Neuronal stem cell (in vitro differentiated cells): ENCODE measurements at regions not wholly inside any gene's neighbourhood (a gene's known extent, or its start where the extent isn't known, plus 50 kb on each side); places are given as distances from the start of the nearest gene placed in this dataset.

ENCODE experiments used
- DNase-seq: peaks from one replicate; pipeline ENCODE4 v3.0.0-alpha.2; 2013; ENCODE audit warnings: low spot score
- H2AFZ ChIP-seq: one replicate; pipeline ENCODE4 v1.6.1; 2013; ENCODE audit warnings: mild to moderate bottlenecking, low read length, inconsistent platforms
- H2AK5ac ChIP-seq: 2 replicates; pipeline ENCODE4 v1.6.1; 2013; ENCODE audit warnings: low read depth, mild to moderate bottlenecking, inconsistent platforms, low read length, moderate library complexity, mixed read lengths
- H2BK120ac ChIP-seq: 2 replicates; pipeline ENCODE4 v1.6.1; 2013; ENCODE audit warnings: low read depth, mild to moderate bottlenecking, inconsistent platforms, low read length, moderate library complexity, mixed read lengths
- H2BK12ac ChIP-seq: one replicate; pipeline ENCODE4 v1.6.1; 2013; ENCODE audit warnings: low read length, inconsistent platforms
- H2BK15ac ChIP-seq: 2 replicates; pipeline ENCODE4 v1.6.1; 2013; ENCODE audit warnings: mild to moderate bottlenecking, low read length, inconsistent platforms, mixed read lengths
- H2BK5ac ChIP-seq: one replicate; pipeline ENCODE4 v1.6.1; 2013; ENCODE audit warnings: inconsistent platforms, mild to moderate bottlenecking, low read length, moderate library complexity
- H3K14ac ChIP-seq: one replicate; pipeline ENCODE4 v1.6.1; 2013; ENCODE audit warnings: low read length, inconsistent platforms
- H3K18ac ChIP-seq: 2 replicates; pipeline ENCODE4 v1.6.1; 2013; ENCODE audit warnings: low read length, inconsistent platforms
- H3K23ac ChIP-seq: 2 replicates; pipeline ENCODE4 v1.6.1; 2013; ENCODE audit warnings: low read depth, mild to moderate bottlenecking, mixed read lengths, low read length, inconsistent platforms; ENCODE audit not compliant: poor library complexity
- H3K27ac ChIP-seq: replicated peaks from 3 replicates; pipeline ENCODE4 v1.5.1; 2013; ENCODE audit warnings: low read length, inconsistent platforms
- H3K27me3 ChIP-seq, 3 experiments: 2 replicates each; pipeline ENCODE4 v1.6.1; 2013; ENCODE audit warnings: low read length in 3 of 3, mild to moderate bottlenecking in 2 of 3, inconsistent platforms in 1 of 3, low read depth in 1 of 3, mixed read lengths in 1 of 3, moderate library complexity in 1 of 3; ENCODE audit not compliant: control insufficient read depth in 3 of 3, insufficient read depth in 3 of 3
- H3K36me3 ChIP-seq, 2 donors: replicated peaks in 1 of 2; 2 replicates each; pipeline ENCODE4 v1.6.1; 2013; ENCODE audit warnings: low read length in 2 of 2; ENCODE audit not compliant: control insufficient read depth in 2 of 2, insufficient read depth in 2 of 2
- H3K4ac ChIP-seq: 2 replicates; pipeline ENCODE4 v1.6.1; 2013; ENCODE audit warnings: inconsistent platforms, mild to moderate bottlenecking, low read length, moderate library complexity
- H3K4me1 ChIP-seq, 2 donors: 1 replicate in 1 of 2; 2 replicates in 1 of 2; pipeline ENCODE4 v1.6.1; 2013; ENCODE audit warnings: low read length in 2 of 2, low read depth in 1 of 2; ENCODE audit not compliant: control insufficient read depth in 2 of 2, insufficient read depth in 1 of 2
- H3K4me2 ChIP-seq: one replicate; pipeline ENCODE4 v1.6.1; 2013; ENCODE audit warnings: mild to moderate bottlenecking, low read length, inconsistent platforms; ENCODE audit not compliant: insufficient read depth, poor library complexity, severe bottlenecking
- H3K4me3 ChIP-seq, 2 donors: 2 replicates each; pipeline ENCODE4 v1.5.1; 2013; ENCODE audit warnings: low read length in 2 of 2, mild to moderate bottlenecking in 2 of 2, inconsistent platforms in 1 of 2, moderate library complexity in 1 of 2
- H3K79me1 ChIP-seq: one replicate; pipeline ENCODE4 v1.6.1; 2013; ENCODE audit warnings: low read depth, mild to moderate bottlenecking, inconsistent platforms, low read length, moderate library complexity
- H3K9ac ChIP-seq: one replicate; pipeline ENCODE4 v1.6.1; 2013; ENCODE audit warnings: mild to moderate bottlenecking, low read depth, low read length, inconsistent platforms; ENCODE audit not compliant: poor library complexity
- H3K9me3 ChIP-seq, 2 donors: replicated peaks in 1 of 2; 2 replicates each; pipeline versions ENCODE3 to v1.6.1; 2013; ENCODE audit warnings: low read length in 2 of 2, mild to moderate bottlenecking in 2 of 2, inconsistent platforms in 1 of 2, low read depth in 1 of 2, mixed read lengths in 1 of 2, moderate library complexity in 1 of 2; ENCODE audit not compliant: control insufficient read depth in 2 of 2, insufficient read depth in 1 of 2
- H4K8ac ChIP-seq: one replicate; pipeline ENCODE4 v1.6.1; 2013; ENCODE audit warnings: low read depth, mild to moderate bottlenecking, inconsistent platforms, low read length, moderate library complexity
- H4K91ac ChIP-seq: one replicate; pipeline ENCODE4 v1.6.1; 2013; ENCODE audit warnings: low read length, low read depth, mild to moderate bottlenecking, inconsistent platforms; ENCODE audit not compliant: poor library complexity
- WGBS, 2 donors: extraction: QIAGEN DNeasy Blood & Tissue Kit; methylation state at CpG; one replicate each; pipeline ENCODE4 v1.1.7; 2013; ENCODE audit warnings: missing lambda C conversion rate in 2 of 2, mixed read lengths in 1 of 2; ENCODE audit not compliant: insufficient read length in 2 of 2, insufficient replicate concordance in 1 of 2; ENCODE audit errors: extremely low coverage in 2 of 2; 5-methylcytosine and 5-hydroxymethylcytosine counted together

DNA sequence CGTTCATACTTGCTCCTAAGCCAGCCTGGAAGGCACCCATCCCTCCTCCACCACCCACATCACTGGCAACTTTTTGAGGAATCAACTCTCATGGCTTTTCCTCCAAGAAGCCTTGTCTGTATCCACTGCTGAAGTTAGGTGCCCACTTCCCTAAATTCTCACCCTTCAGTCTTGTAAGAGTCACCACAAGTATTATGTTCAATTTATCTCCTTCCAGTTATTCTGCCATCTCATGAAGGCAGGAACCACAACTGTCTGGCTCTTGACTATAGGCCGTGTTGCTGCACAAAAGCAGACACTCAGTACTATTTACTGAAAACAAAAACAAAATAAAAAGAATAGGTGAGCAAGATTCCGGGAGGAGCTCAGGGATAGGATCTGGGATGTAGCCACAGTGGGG is 234.8 kb downstream of the CYRIA start:
- H2BK5ac ChIP-seq, result no peak overlapping the region
- no peak overlapping the region for H2BK12ac ChIP-seq
- no peak for DNase-seq
- no peak overlapping the region for H4K8ac ChIP-seq
- no peak overlapping the region for H3K4ac ChIP-seq
- no peak overlapping the region for H2AFZ ChIP-seq
- no peaks in the 10 kb centered on the region for H3K4me1 ChIP-seq
- no peak overlapping the region for H3K14ac ChIP-seq
- no peak overlapping the region for H4K91ac ChIP-seq
- no peak overlapping the region for H3K9ac ChIP-seq
- H3K27me3 ChIP-seq, result peaks cover 0 to 6% (median 0%) of the 10 kb centered on the region in 3 experiments
- H3K4me2 ChIP-seq, result no peak overlapping the region
- H3K36me3 ChIP-seq, result no peaks in the 10 kb centered on the region
- no CpG with 5 or more reads among the region's 3 CpGs for WGBS, 2 donors
- no peak overlapping the region for H3K4me3 ChIP-seq
- no peaks in the 10 kb centered on the region for H3K79me1 ChIP-seq
- no peak overlapping the region for H2AK5ac ChIP-seq
- peaks cover 0 to 3% of the 10 kb centered on the region in 2 donors for H3K9me3 ChIP-seq
- H2BK120ac ChIP-seq, result no peak overlapping the region
- H2BK15ac ChIP-seq, result no peak overlapping the region
- H3K18ac ChIP-seq, result no peak overlapping the region
- H3K27ac ChIP-seq, result no peak overlapping the region
- H3K23ac ChIP-seq, result no peak overlapping the region

DNA sequence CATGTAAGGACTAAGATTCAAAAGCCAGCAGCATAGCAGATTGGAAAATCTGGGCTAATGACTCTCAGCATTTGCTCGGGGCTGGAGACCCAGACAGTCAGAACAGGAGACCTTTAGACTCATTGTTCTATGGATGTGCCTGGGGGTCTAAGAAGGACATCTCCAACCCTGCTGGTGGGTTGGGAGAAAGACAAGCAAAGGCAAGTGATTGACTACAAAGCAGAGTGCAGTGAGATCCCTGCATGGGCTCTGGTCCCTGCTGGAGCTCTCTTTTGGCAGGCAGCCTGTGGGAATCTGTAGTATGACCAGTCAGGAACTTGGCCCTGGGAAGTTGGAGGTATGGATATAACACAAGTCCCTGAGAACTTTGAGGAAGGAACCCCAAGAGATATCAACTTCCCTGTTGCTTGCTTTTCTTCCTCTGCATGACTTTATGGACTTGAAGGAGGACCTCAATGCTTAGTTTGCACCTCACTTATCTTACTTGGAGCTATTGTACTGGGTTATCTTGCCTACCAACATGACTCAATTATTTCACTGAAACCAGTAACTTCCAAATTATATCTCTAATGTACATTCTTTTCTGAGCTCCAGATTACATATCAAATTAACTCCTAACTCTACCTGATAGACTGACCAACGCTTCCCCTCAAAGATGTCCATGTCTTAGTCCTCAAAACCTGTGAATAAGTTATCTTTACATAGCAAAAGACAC is 236.0 kb downstream of the CYRIA start:
- Histone ChIP-seq H2AFZ (no peak overlapping the region), H3K23ac (no peak overlapping the region), H4K8ac (no peak overlapping the region), H2AK5ac (no peak overlapping the region), H2BK15ac (no peak overlapping the region), H2BK120ac (no peak overlapping the region), H3K27me3 (peaks cover 0 to 6% (median 0%) of the 10 kb centered on the region in 3 experiments), H3K79me1 (no peaks in the 10 kb centered on the region), H2BK5ac (no peak overlapping the region), H2BK12ac (no peak overlapping the region), H3K18ac (no peak overlapping the region), H3K14ac (no peak overlapping the region), H3K9ac (no peak overlapping the region), H3K9me3 (peaks cover 0 to 3% of the 10 kb centered on the region in 2 donors), H3K4me3 (no peak overlapping the region), H3K4me2 (no peak overlapping the region), H3K27ac (no peak overlapping the region), H3K4me1 (no peaks in the 10 kb centered on the region), H3K36me3 (no peaks in the 10 kb centered on the region), H3K4ac (no peak overlapping the region), H4K91ac (no peak overlapping the region)
- no peak for DNase-seq
- no CpG with 5 or more reads among the region's 2 CpGs for WGBS, 2 donors

DNA sequence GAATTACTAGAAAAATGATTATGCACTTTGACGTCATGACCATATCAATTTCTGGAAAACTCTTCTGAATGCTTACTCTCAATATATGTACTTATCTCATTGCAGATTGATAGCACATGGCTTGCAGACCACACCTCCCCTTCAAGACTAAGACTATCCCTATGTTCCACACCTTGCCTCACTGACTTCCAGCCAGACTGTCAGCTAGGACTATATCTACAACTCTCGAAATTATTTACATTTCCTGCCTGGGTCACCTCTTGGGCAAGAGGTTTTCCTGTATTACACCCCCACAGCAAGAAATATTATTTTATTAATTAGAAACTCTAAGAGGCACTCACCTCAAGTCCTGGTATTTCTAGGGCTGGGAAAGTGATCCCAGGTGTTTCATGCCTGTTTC is 236.6 kb downstream of the CYRIA start:
- Histone ChIP-seq H3K27ac (no peak overlapping the region), H3K4ac (no peak overlapping the region), H4K8ac (no peak overlapping the region), H3K4me2 (no peak overlapping the region), H3K23ac (no peak overlapping the region), H2AFZ (no peak overlapping the region), H3K9me3 (peaks cover 0 to 3% of the 10 kb centered on the region in 2 donors), H2BK12ac (no peak overlapping the region), H3K4me1 (no peaks in the 10 kb centered on the region), H2BK15ac (no peak overlapping the region), H3K9ac (no peak overlapping the region), H3K36me3 (no peaks in the 10 kb centered on the region), H3K27me3 (peaks cover 0 to 6% (median 0%) of the 10 kb centered on the region in 3 experiments), H2BK120ac (no peak overlapping the region), H4K91ac (no peak overlapping the region), H3K14ac (no peak overlapping the region), H3K79me1 (no peaks in the 10 kb centered on the region), H3K18ac (no peak overlapping the region), H2BK5ac (no peak overlapping the region), H3K4me3 (no peak overlapping the region), H2AK5ac (no peak overlapping the region)
- no CpG with 5 or more reads among the region's 2 CpGs for whole genome bisulfite sequencing, 2 donors
- no peak for DNase-seq

DNA sequence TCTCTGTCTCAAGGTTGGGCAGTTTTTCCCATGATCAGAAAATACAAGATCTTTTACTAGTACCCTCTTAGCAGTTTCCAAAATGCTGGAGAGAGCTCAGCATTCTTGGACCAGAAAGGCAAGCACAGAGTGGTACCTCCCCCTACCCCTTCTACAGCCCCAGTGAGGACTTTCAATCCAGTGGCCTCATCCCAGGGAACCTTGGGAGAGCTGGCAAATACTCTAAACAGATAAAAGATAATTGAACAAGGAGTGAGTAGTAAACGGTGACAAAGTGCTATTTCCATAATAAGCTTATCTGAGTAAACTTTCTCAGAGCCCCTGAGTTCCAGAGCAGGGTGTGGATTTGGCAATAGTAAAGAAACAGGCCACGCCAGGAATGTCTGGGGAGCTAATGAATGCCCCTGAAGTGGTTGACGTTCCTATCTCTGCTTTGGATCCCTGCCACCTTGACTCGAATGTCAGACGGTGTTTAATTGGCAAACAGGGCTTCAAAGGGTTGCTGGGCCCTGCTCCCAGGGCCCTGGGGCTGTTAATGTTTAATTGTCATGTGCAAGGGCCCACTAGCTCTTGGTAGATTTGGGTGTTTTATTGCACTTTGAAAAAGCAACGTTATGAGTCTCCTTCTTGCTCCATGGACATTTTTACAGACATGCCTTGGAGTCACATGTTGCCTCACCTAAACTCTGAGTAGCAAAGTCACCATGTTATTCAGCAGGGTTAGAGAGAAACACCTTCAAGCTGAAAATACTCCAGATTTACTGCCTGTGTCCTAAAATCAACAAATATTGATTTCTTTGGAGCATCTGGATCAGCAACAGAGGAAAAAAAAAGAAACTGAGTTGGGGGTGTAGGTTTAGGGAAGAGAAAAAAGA is 239.9 kb downstream of the CYRIA start:
- Histone ChIP-seq H3K27me3 (peaks cover 0 to 4% (median 0%) of the 10 kb centered on the region in 3 experiments), H3K4me3 (no peak overlapping the region), H3K9me3 (peaks cover 0 to 3% of the 10 kb centered on the region in 2 donors), H3K9ac (no peak overlapping the region), H2BK5ac (no peak overlapping the region), H3K4me1 (peaks cover 0 to 2% of the 10 kb centered on the region in 2 donors), H4K91ac (no peak overlapping the region), H3K23ac (no peak overlapping the region), H2BK15ac (no peak overlapping the region), H2AK5ac (no peak overlapping the region), H3K4ac (no peak overlapping the region), H2AFZ (no peak overlapping the region), H2BK120ac (no peak overlapping the region), H3K18ac (no peak overlapping the region), H3K4me2 (no peak overlapping the region), H3K79me1 (no peaks in the 10 kb centered on the region), H3K36me3 (no peaks in the 10 kb centered on the region), H3K27ac (no peak overlapping the region), H3K14ac (no peak overlapping the region), H4K8ac (no peak overlapping the region), H2BK12ac (no peak overlapping the region)
- no CpG with 5 or more reads among the region's 6 CpGs for WGBS, 2 donors
- no peak for DNase-seq
